Right atrium auricular region (tissue), 2 donors: ENCODE measurements at regions not wholly inside any gene's neighbourhood (a gene's known extent, or its start where the extent isn't known, plus 50 kb on each side); places are given as distances from the start of the nearest gene placed in this dataset.

ENCODE experiments used
- DNase-seq: peaks from one replicate; pipeline ENCODE4 v3.0.0-alpha.2; 2019; ENCODE audit warnings: low spot score
- H3K27ac ChIP-seq, 2 donors: fragments of 200-600 bp; sonication (generic); 1 replicate in 1 of 2; 2 replicates in 1 of 2; pipeline ENCODE4 v1.5.1; 2016 to 2019
- H3K27me3 ChIP-seq, 2 donors: fragments of 200-600 bp; sonication (generic); one replicate each; pipeline versions ENCODE4 v1.5.1 to v1.6.0; 2017 to 2019
- H3K36me3 ChIP-seq: fragments of 200-600 bp; sonication (generic); one replicate; pipeline ENCODE4 v1.5.1; 2016
- H3K4me1 ChIP-seq, 2 donors: fragments of 200-600 bp; sonication (generic); one replicate each; pipeline versions ENCODE4 v1.5.1 to v1.6.0; 2017 to 2019
- H3K4me3 ChIP-seq, 2 donors: fragments of 200-600 bp; sonication (generic); 1 replicate in 1 of 2; 2 replicates in 1 of 2; pipeline ENCODE4 v1.5.1; 2017 to 2019; ENCODE audit warnings: mild to moderate bottlenecking in 1 of 2, moderate library complexity in 1 of 2
- H3K9me3 ChIP-seq, 2 donors: fragments of 200-600 bp; sonication (generic); one replicate each; pipeline ENCODE4 v1.5.1; 2019
- TF ChIP-seq, protein P1 (sequence below), 2 donors: fragments of 200-600 bp; sonication (generic); IDR thresholded peaks; one replicate each; pipeline ENCODE4 v1.5.1; 2019; ENCODE audit warnings: antibody characterized with exemption in 2 of 2

DNA sequence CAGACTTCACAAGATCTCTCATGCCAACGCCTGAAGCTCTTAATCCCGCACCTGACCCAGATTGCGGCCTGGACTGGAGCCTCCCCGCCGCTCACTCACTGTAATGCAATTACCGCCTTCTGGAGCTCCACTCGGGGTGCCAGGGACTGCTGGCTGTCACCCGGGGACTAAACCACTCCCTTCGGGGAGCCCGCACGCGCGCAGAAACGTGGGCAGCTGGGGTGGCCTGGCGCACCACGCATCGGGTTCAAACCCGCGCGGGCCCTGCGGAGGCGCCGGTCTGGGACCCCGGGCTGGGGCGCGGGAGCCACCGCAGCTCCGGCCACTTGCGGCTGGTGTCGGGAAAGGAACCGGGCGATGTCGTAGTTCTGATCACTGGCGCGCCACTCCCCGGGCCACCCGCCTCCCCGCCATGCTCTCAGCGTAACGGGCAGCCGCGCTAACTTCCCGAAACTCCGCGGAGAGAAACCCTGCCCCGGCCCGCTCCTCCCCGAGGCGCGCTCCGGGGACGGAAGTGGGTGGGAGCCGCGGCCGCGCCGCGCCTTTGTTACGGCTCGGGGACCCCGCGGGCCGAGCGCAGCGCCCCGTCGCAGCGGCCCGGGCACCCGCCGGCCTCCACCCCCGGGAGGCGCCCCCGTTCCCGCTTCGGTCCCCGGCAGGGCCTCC, 100.3 kb upstream of the SVIL start:
- Histone ChIP-seq H3K36me3 (no peaks in the 10 kb centered on the region), H3K4me3 (peak overlapping the region; percentile 53 to 83), H3K9me3 (no peaks in the 10 kb centered on the region), H3K4me1 (peaks cover 0 to 23% of the 10 kb centered on the region in 2 donors), H3K27ac (peak overlapping the region; percentile 92 to 94), H3K27me3 (no peaks in the 10 kb centered on the region)
- peak; percentile 78 for DNase-seq
- TF ChIP-seq, protein P1, sequence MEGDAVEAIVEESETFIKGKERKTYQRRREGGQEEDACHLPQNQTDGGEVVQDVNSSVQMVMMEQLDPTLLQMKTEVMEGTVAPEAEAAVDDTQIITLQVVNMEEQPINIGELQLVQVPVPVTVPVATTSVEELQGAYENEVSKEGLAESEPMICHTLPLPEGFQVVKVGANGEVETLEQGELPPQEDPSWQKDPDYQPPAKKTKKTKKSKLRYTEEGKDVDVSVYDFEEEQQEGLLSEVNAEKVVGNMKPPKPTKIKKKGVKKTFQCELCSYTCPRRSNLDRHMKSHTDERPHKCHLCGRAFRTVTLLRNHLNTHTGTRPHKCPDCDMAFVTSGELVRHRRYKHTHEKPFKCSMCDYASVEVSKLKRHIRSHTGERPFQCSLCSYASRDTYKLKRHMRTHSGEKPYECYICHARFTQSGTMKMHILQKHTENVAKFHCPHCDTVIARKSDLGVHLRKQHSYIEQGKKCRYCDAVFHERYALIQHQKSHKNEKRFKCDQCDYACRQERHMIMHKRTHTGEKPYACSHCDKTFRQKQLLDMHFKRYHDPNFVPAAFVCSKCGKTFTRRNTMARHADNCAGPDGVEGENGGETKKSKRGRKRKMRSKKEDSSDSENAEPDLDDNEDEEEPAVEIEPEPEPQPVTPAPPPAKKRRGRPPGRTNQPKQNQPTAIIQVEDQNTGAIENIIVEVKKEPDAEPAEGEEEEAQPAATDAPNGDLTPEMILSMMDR (IDR thresholded peaks at IDR 0.05): no peak

DNA sequence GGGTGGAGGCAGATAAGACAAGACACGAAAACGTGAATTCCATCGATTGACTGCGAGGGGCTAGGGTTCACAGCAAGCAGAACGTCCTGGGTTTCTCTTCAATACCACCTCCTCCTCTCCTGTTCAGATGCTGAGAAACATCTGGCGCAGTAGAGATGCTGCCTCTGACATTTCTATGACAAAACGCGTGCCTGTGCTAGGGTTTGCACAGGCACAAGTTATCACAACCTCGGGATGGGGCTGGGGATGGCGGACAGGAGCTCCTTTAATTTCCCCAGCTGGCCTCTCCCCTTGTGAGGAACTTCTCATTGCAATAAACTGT, 99.8 kb upstream of the SVIL start:
- Histone ChIP-seq H3K4me1 (peaks cover 0 to 23% of the 10 kb centered on the region in 2 donors), H3K27ac (peak overlapping the region; percentile 92 to 94)
- TF ChIP-seq, protein P1 (IDR thresholded peaks at IDR 0.05): no peak

DNA sequence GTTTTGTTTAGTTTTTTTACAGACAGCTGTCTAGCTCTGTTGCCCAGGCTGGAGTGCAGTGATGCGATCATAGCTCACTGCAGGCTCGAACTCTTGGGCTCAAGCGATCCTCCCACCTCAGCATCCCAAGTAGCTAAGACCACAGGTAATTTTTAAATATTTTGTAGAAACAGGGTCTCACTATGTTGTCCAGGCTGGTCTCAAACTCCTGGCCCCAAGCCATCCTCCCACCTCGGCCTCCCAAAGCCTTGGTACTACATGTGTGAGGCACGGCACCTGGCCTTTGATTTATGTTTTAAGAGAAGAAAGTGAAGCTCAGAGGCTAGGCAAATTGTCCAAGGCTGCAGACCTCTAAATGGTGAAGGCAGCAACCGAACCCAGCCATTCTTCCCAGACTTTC, 98.6 kb upstream of the SVIL start:
- no peaks in the 10 kb centered on the region for H3K36me3 ChIP-seq
- no peak overlapping the region for H3K4me3 ChIP-seq
- H3K4me1 ChIP-seq: peaks cover 0 to 30% of the 10 kb centered on the region in 2 donors
- H3K27ac ChIP-seq: peak overlapping the region; percentile 92 to 94
- no peaks in the 10 kb centered on the region for H3K9me3 ChIP-seq
- no peak for DNase-seq
- TF ChIP-seq, protein P1 (IDR thresholded peaks at IDR 0.05): no peak
- H3K27me3 ChIP-seq: no peaks in the 10 kb centered on the region

More for the DNA sequence above, 99.8 kb upstream of the SVIL start:
- DNase-seq: no peak
- H3K36me3 ChIP-seq: no peaks in the 10 kb centered on the region
- no peaks in the 10 kb centered on the region for H3K27me3 ChIP-seq
- H3K4me3 ChIP-seq: peak overlapping the region; percentile 53 to 83
- no peaks in the 10 kb centered on the region for H3K9me3 ChIP-seq

DNA sequence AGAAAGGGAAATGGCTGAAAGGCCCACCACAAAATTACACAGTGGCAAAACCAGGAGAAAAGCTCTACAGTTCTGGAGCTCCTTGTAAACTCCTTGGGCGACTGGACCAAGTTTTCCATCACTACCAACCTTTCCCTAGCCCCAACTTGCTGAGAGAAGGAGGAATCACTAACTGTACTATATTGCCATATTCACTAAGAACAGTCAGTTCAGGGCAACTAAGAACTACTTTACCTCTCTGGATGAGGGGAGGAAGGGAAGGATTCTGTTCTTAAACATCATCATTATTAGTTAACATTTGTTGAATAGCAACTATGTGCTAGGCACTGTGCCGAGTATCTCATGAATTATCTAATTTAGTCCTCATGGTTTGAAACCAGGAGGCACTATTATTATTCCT, 98.1 kb upstream of the SVIL start:
- Histone ChIP-seq H3K36me3 (no peaks in the 10 kb centered on the region), H3K9me3 (no peaks in the 10 kb centered on the region), H3K4me1 (peaks cover 0 to 30% of the 10 kb centered on the region in 2 donors), H3K27ac (peak overlapping the region in 1 of 2 donors; percentile 94), H3K27me3 (no peaks in the 10 kb centered on the region), H3K4me3 (no peak overlapping the region)
- TF ChIP-seq, protein P1 (IDR thresholded peaks at IDR 0.05): no peak
- DNase-seq: no peak

DNA sequence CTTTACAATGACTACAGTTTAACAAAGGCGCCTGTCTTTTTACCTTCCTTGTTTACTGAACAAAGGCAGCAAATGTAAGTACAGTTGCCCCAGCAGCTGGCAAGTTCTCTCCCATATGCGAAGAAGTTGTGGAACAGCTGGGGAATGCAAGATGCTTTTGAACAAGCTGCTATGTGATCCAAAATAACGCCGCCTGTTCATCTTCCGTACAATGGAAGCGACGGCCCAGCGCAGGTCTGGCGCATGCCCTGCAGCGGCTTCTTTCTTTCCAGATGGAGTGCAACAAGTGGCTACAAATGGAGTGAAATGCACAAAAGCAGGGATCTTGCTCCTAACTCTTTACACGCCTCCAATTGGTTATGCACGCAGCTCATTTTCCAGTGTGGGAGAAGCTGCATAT, 97.0 kb upstream of the SVIL start:
- DNase-seq: no peak
- H3K9me3 ChIP-seq: no peaks in the 10 kb centered on the region
- H3K27ac ChIP-seq: no peak overlapping the region
- peaks cover 0 to 26% of the 10 kb centered on the region in 2 donors for H3K4me1 ChIP-seq
- TF ChIP-seq, protein P1 (IDR thresholded peaks at IDR 0.05): no peak
- no peak overlapping the region for H3K4me3 ChIP-seq
- H3K27me3 ChIP-seq: no peaks in the 10 kb centered on the region
- H3K36me3 ChIP-seq: no peaks in the 10 kb centered on the region

DNA sequence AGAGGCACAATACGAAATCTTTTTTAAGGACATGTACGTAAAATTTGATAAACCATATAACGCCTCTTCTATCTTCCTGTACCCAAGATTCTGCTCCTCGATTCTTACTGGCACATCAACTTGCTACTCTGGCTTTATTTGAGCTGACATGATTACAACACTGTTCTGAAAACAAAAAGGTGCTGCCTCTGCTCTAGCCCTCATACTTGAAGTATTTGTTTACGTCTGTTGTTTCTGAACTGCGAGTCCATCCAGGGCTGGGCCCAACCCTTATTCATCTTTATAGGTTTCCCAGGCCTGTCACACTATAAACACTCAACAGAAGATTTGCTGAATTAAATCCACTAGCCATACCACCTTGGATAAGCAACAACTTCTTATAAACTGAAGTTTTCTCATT, 96.2 kb upstream of the SVIL start:
- Histone ChIP-seq H3K4me1 (peaks cover 0 to 34% of the 10 kb centered on the region in 2 donors), H3K27ac (no peak overlapping the region), H3K36me3 (no peaks in the 10 kb centered on the region), H3K9me3 (no peaks in the 10 kb centered on the region), H3K27me3 (no peaks in the 10 kb centered on the region), H3K4me3 (no peak overlapping the region)
- DNase-seq: no peak
- TF ChIP-seq, protein P1 (IDR thresholded peaks at IDR 0.05): no peak
